GM21786 (cell line): ENCODE measurements at regions not wholly inside any gene's neighbourhood (a gene's known extent, or its start where the extent isn't known, plus 50 kb on each side); places are given as distances from the start of the nearest gene placed in this dataset.

Source experiments
- ATAC-seq: cut with Tn5 transposase; IDR thresholded peaks from one replicate; pipeline ENCODE4 v1.9.1; 2021; ENCODE audit not compliant: unreplicated experiment

- no peak for ATAC-seq
Observed at GRCh38 chr6:137357263-137357947, 136.8 kb downstream of the OLIG3 start.

GRCh38 chr6:137353842-137354397, 134.7 kb upstream of the IFNGR1 start:
- no peak for ATAC-seq

- ATAC-seq: no peak
Observed at GRCh38 chr6:137353346-137353745, 134.2 kb upstream of the IFNGR1 start.

- ATAC-seq: no peak
Observed at GRCh38 chr6:137352859-137353258, 133.7 kb upstream of the IFNGR1 start.

GRCh38 chr6:137351890-137352289, 132.7 kb upstream of the IFNGR1 start:
- ATAC-seq: no peak

GRCh38 chr6:137350857-137351256, 131.7 kb upstream of the IFNGR1 start:
- no peak for ATAC-seq

GRCh38 chr6:137349856-137350830, 131.0 kb upstream of the IFNGR1 start:
- ATAC-seq: no peak

- ATAC-seq: no peak
Observed at GRCh38 chr6:137348777-137349176, 129.6 kb upstream of the IFNGR1 start.

GRCh38 chr6:137343241-137343640, 124.1 kb upstream of the IFNGR1 start:
- ATAC-seq: no peak

- ATAC-seq: no peak
Observed at GRCh38 chr6:137342607-137343190, 123.5 kb upstream of the IFNGR1 start.

- no peak for ATAC-seq
Observed at GRCh38 chr6:137341681-137342195, 122.6 kb upstream of the IFNGR1 start.

- ATAC-seq: no peak
Observed at GRCh38 chr6:137339929-137340559, 120.9 kb upstream of the IFNGR1 start.

GRCh38 chr6:137334884-137335283, 115.7 kb upstream of the IFNGR1 start:
- no peak for ATAC-seq

- ATAC-seq: no peak
Observed at GRCh38 chr6:137334094-137334493, 114.9 kb upstream of the IFNGR1 start.

- ATAC-seq: no peak
Observed at GRCh38 chr6:137332637-137333280, 113.6 kb upstream of the IFNGR1 start.

GRCh38 chr6:137323860-137324259, 104.7 kb upstream of the IFNGR1 start:
- no peak for ATAC-seq

GRCh38 chr6:137320271-137320670, 101.1 kb upstream of the IFNGR1 start:
- ATAC-seq: no peak

- no peak for ATAC-seq
Observed at GRCh38 chr6:137316626-137317025, 97.4 kb upstream of the IFNGR1 start.

- ATAC-seq: no peak
Observed at GRCh38 chr6:137315081-137315480, 95.9 kb upstream of the IFNGR1 start.
